ENCODE measurements at regions not wholly inside any gene's neighbourhood (a gene's known extent, or its start where the extent isn't known, plus 50 kb on each side); places are given as distances from the start of the nearest gene placed in this dataset.

GRCh38 chr2:21281791-21282514, 158.2 kb downstream of the TDRD15 start:
- DNase-seq (ENCODE audit: low read depth in 4 of 4, low spot score in 1 of 4) = no peak

GRCh38 chr2:21282515-21282898, 158.7 kb downstream of the TDRD15 start:
- DNase-seq (ENCODE audit: low read depth in 4 of 4, low spot score in 1 of 4) = no peak

- DNase-seq (ENCODE audit: low read depth in 4 of 4, low spot score in 1 of 4) = no peak
Observed at GRCh38 chr2:21288299-21288698, 164.5 kb downstream of the TDRD15 start.

GRCh38 chr2:21288739-21289520, 165.2 kb downstream of the TDRD15 start:
- no peak for DNase-seq (ENCODE audit: low read depth in 4 of 4, low spot score in 1 of 4)

GRCh38 chr2:21289551-21289950, 165.8 kb downstream of the TDRD15 start:
- DNase-seq (ENCODE audit: low read depth in 4 of 4, low spot score in 1 of 4) = no peak

GRCh38 chr2:21289989-21290388, 166.2 kb downstream of the TDRD15 start:
- DNase-seq (ENCODE audit: low read depth in 4 of 4, low spot score in 1 of 4) = no peak

GRCh38 chr2:21291426-21291825, 167.7 kb downstream of the TDRD15 start:
- no peak for DNase-seq (ENCODE audit: low read depth in 4 of 4, low spot score in 1 of 4)

- DNase-seq (ENCODE audit: low read depth in 4 of 4, low spot score in 1 of 4) = no peak
Observed at GRCh38 chr2:21294446-21294845, 170.7 kb downstream of the TDRD15 start.

GRCh38 chr2:21299411-21299810, 175.6 kb downstream of the TDRD15 start:
- DNase-seq (ENCODE audit: low read depth in 4 of 4, low spot score in 1 of 4) = no peak

- no peak for DNase-seq (ENCODE audit: low read depth in 4 of 4, low spot score in 1 of 4)
Observed at GRCh38 chr2:21301871-21302455, 178.2 kb downstream of the TDRD15 start.

- no peak for DNase-seq (ENCODE audit: low read depth in 4 of 4, low spot score in 1 of 4)
Observed at GRCh38 chr2:21303876-21304275, 180.1 kb downstream of the TDRD15 start.

- no peak for DNase-seq (ENCODE audit: low read depth in 4 of 4, low spot score in 1 of 4)
Observed at GRCh38 chr2:21305581-21305980, 181.8 kb downstream of the TDRD15 start.

GRCh38 chr2:21306235-21306634, 182.5 kb downstream of the TDRD15 start:
- no peak for DNase-seq (ENCODE audit: low read depth in 4 of 4, low spot score in 1 of 4)

- DNase-seq (ENCODE audit: low read depth in 4 of 4, low spot score in 1 of 4) = no peak
Observed at GRCh38 chr2:21307037-21307436, 183.3 kb downstream of the TDRD15 start.

GRCh38 chr2:21310493-21310892, 186.7 kb downstream of the TDRD15 start:
- DNase-seq (ENCODE audit: low read depth in 4 of 4, low spot score in 1 of 4) = no peak

GRCh38 chr2:21314322-21314835, 190.6 kb downstream of the TDRD15 start:
- DNase-seq (ENCODE audit: low read depth in 4 of 4, low spot score in 1 of 4) = no peak

GRCh38 chr2:21317131-21317530, 193.4 kb downstream of the TDRD15 start:
- peak in 1 of 4 experiments; percentile 5 for DNase-seq (ENCODE audit: low read depth in 4 of 4, low spot score in 1 of 4)

GRCh38 chr2:21318263-21318662, 194.5 kb downstream of the TDRD15 start:
- no peak for DNase-seq (ENCODE audit: low read depth in 4 of 4, low spot score in 1 of 4)

- DNase-seq (ENCODE audit: low read depth in 4 of 4, low spot score in 1 of 4) = no peak
Observed at GRCh38 chr2:21326152-21326551, 202.4 kb downstream of the TDRD15 start.

GRCh38 chr2:21328177-21328576, 204.4 kb downstream of the TDRD15 start:
- DNase-seq (ENCODE audit: low read depth in 4 of 4, low spot score in 1 of 4) = no peak

- DNase-seq (ENCODE audit: low read depth in 4 of 4, low spot score in 1 of 4) = no peak
Observed at GRCh38 chr2:21330786-21331391, 207.1 kb downstream of the TDRD15 start.
